ENCODE measurements at regions not wholly inside any gene's neighbourhood (a gene's known extent, or its start where the extent isn't known, plus 50 kb on each side); places are given as distances from the start of the nearest gene placed in this dataset.

GRCh38 chr17:13297183-13297582 lies 279.4 kb upstream of the ELAC2 start:
- no peaks in the 10 kb centered on the region for H3K27me3 ChIP-seq (ENCODE audit: low read depth, low read length)
- no peaks in the 10 kb centered on the region for H3K9me3 ChIP-seq (ENCODE audit: control insufficient read depth in 1 of 2, low read length in 2 of 2)
- H3K4me3 ChIP-seq (ENCODE audit: low read depth in 1 of 2, low read length in 2 of 2), result no peak overlapping the region
- no peaks in the 10 kb centered on the region for H3K4me1 ChIP-seq (ENCODE audit: control insufficient read depth in 1 of 2, insufficient read depth in 2 of 2, low read length in 2 of 2)
- no peaks in the 10 kb centered on the region for H3K36me3 ChIP-seq (ENCODE audit: control insufficient read depth in 1 of 2, insufficient read depth in 2 of 2, low read length in 2 of 2)
- no peak overlapping the region for H3K27ac ChIP-seq (ENCODE audit: low read length)

GRCh38 chr17:13293421-13293820 lies 275.6 kb upstream of the ELAC2 start:
- H3K27ac ChIP-seq (ENCODE audit: low read length), result no peak overlapping the region
- H3K36me3 ChIP-seq (ENCODE audit: control insufficient read depth in 1 of 2, insufficient read depth in 2 of 2, low read length in 2 of 2), result no peaks in the 10 kb centered on the region
- no peaks in the 10 kb centered on the region for H3K27me3 ChIP-seq (ENCODE audit: low read depth, low read length)
- no peaks in the 10 kb centered on the region for H3K4me1 ChIP-seq (ENCODE audit: control insufficient read depth in 1 of 2, insufficient read depth in 2 of 2, low read length in 2 of 2)
- no peaks in the 10 kb centered on the region for H3K9me3 ChIP-seq (ENCODE audit: control insufficient read depth in 1 of 2, low read length in 2 of 2)
- H3K4me3 ChIP-seq (ENCODE audit: low read depth in 1 of 2, low read length in 2 of 2), result no peak overlapping the region

- no peaks in the 10 kb centered on the region for H3K27me3 ChIP-seq (ENCODE audit: low read depth, low read length)
- H3K9me3 ChIP-seq (ENCODE audit: control insufficient read depth in 1 of 2, low read length in 2 of 2), result no peaks in the 10 kb centered on the region
- no peak overlapping the region for H3K4me3 ChIP-seq (ENCODE audit: low read depth in 1 of 2, low read length in 2 of 2)
- no peaks in the 10 kb centered on the region for H3K4me1 ChIP-seq (ENCODE audit: control insufficient read depth in 1 of 2, insufficient read depth in 2 of 2, low read length in 2 of 2)
- no peaks in the 10 kb centered on the region for H3K36me3 ChIP-seq (ENCODE audit: control insufficient read depth in 1 of 2, insufficient read depth in 2 of 2, low read length in 2 of 2)
- no peak overlapping the region for H3K27ac ChIP-seq (ENCODE audit: low read length)
Observed at GRCh38 chr17:13292291-13292690, 274.5 kb upstream of the ELAC2 start.

GRCh38 chr17:13288248-13288647 lies 270.4 kb upstream of the ELAC2 start:
- H3K27me3 ChIP-seq (ENCODE audit: low read depth, low read length), result no peaks in the 10 kb centered on the region
- H3K9me3 ChIP-seq (ENCODE audit: control insufficient read depth in 1 of 2, low read length in 2 of 2), result no peaks in the 10 kb centered on the region
- H3K4me3 ChIP-seq (ENCODE audit: low read depth in 1 of 2, low read length in 2 of 2), result no peak overlapping the region
- H3K27ac ChIP-seq (ENCODE audit: low read length), result no peak overlapping the region
- no peaks in the 10 kb centered on the region for H3K4me1 ChIP-seq (ENCODE audit: control insufficient read depth in 1 of 2, insufficient read depth in 2 of 2, low read length in 2 of 2)
- H3K36me3 ChIP-seq (ENCODE audit: control insufficient read depth in 1 of 2, insufficient read depth in 2 of 2, low read length in 2 of 2), result no peaks in the 10 kb centered on the region

- no peaks in the 10 kb centered on the region for H3K4me1 ChIP-seq (ENCODE audit: control insufficient read depth in 1 of 2, insufficient read depth in 2 of 2, low read length in 2 of 2)
- no peak overlapping the region for H3K27ac ChIP-seq (ENCODE audit: low read length)
- H3K36me3 ChIP-seq (ENCODE audit: control insufficient read depth in 1 of 2, insufficient read depth in 2 of 2, low read length in 2 of 2), result no peaks in the 10 kb centered on the region
- H3K4me3 ChIP-seq (ENCODE audit: low read depth in 1 of 2, low read length in 2 of 2), result no peak overlapping the region
- no peaks in the 10 kb centered on the region for H3K27me3 ChIP-seq (ENCODE audit: low read depth, low read length)
- no peaks in the 10 kb centered on the region for H3K9me3 ChIP-seq (ENCODE audit: control insufficient read depth in 1 of 2, low read length in 2 of 2)
Observed at GRCh38 chr17:13287226-13287625, 269.4 kb upstream of the ELAC2 start.

DNA sequence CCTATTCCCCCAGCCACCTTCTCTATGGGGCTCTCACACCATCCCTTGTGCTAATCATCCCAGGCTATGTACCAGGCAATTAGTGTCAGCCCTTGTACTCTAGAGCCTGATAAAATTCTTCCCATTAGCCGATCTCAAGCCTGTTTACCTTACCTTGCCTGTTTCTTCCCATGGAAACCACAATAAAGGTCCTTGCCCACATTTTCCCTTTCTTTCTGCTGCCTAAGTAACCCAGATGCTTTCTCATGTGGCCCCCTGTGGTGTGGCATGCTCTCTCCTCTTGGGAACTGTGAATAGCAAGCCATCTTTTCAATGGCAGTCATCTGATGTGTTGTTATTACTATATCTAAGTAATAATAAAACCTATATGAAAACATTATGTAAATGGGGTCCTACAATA lies 265.8 kb upstream of the ELAC2 start:
- H3K36me3 ChIP-seq (ENCODE audit: control insufficient read depth in 1 of 2, insufficient read depth in 2 of 2, low read length in 2 of 2), result no peaks in the 10 kb centered on the region
- H3K4me3 ChIP-seq (ENCODE audit: low read depth in 1 of 2, low read length in 2 of 2), result no peak overlapping the region
- no peaks in the 10 kb centered on the region for H3K4me1 ChIP-seq (ENCODE audit: control insufficient read depth in 1 of 2, insufficient read depth in 2 of 2, low read length in 2 of 2)
- H3K27me3 ChIP-seq (ENCODE audit: low read depth, low read length), result no peaks in the 10 kb centered on the region
- no peaks in the 10 kb centered on the region for H3K9me3 ChIP-seq (ENCODE audit: control insufficient read depth in 1 of 2, low read length in 2 of 2)
- H3K27ac ChIP-seq (ENCODE audit: low read length), result no peak overlapping the region

GRCh38 chr17:13281626-13282025 lies 263.8 kb upstream of the ELAC2 start:
- no peaks in the 10 kb centered on the region for H3K27me3 ChIP-seq (ENCODE audit: low read depth, low read length)
- H3K27ac ChIP-seq (ENCODE audit: low read length), result no peak overlapping the region
- H3K4me1 ChIP-seq (ENCODE audit: control insufficient read depth in 1 of 2, insufficient read depth in 2 of 2, low read length in 2 of 2), result no peaks in the 10 kb centered on the region
- H3K36me3 ChIP-seq (ENCODE audit: control insufficient read depth in 1 of 2, insufficient read depth in 2 of 2, low read length in 2 of 2), result no peaks in the 10 kb centered on the region
- no peaks in the 10 kb centered on the region for H3K9me3 ChIP-seq (ENCODE audit: control insufficient read depth in 1 of 2, low read length in 2 of 2)
- H3K4me3 ChIP-seq (ENCODE audit: low read depth in 1 of 2, low read length in 2 of 2), result no peak overlapping the region

DNA sequence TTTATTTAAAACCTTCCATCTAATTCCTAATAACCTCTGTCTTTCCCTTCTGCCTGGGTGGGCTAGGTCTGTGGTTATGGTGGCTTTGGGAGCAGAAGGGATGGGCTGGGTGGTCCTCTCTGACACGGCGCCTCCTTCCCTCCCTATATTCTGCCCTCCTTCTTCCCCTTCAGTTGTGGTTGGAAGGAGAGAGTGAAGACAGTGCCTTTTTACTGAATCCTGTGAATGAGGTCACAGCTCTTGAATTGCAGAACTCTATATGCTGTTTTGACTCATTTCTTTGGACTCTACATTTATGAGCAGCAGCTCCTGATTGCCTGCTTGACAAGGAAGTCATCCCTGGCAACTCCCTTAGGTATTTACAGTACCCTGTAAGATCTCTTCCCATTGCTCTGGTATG lies 256.0 kb upstream of the ELAC2 start:
- H3K4me3 ChIP-seq (ENCODE audit: low read depth in 1 of 2, low read length in 2 of 2), result no peak overlapping the region
- no peak overlapping the region for H3K27ac ChIP-seq (ENCODE audit: low read length)
- H3K27me3 ChIP-seq (ENCODE audit: low read depth, low read length), result no peaks in the 10 kb centered on the region
- H3K9me3 ChIP-seq (ENCODE audit: control insufficient read depth in 1 of 2, low read length in 2 of 2), result no peaks in the 10 kb centered on the region
- H3K36me3 ChIP-seq (ENCODE audit: control insufficient read depth in 1 of 2, insufficient read depth in 2 of 2, low read length in 2 of 2), result no peaks in the 10 kb centered on the region
- no peaks in the 10 kb centered on the region for H3K4me1 ChIP-seq (ENCODE audit: control insufficient read depth in 1 of 2, insufficient read depth in 2 of 2, low read length in 2 of 2)

DNA sequence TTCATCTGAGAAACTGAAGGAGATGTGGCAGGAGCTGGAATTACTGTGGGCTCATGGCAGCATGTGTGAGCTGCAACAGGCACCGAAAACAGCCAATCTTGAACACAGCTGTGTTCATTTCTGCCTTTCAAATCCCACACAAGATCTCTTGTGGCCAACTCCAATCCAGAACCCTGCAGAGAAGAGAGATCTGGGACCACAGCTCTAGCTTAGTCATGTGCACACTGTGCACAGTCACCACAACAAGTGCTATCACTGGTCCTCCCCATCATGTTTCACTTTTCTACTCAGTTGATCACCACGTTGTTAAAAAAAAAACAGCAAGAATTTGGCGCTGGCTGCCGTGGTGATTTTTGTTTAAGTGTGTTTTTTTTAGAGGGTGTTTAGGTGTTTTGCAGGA lies 254.5 kb upstream of the ELAC2 start:
- Histone ChIP-seq H3K4me3 (ENCODE audit: low read depth in 1 of 2, low read length in 2 of 2) (no peak overlapping the region), H3K27me3 (ENCODE audit: low read depth, low read length) (no peaks in the 10 kb centered on the region), H3K27ac (ENCODE audit: low read length) (no peak overlapping the region), H3K9me3 (ENCODE audit: control insufficient read depth in 1 of 2, low read length in 2 of 2) (no peaks in the 10 kb centered on the region), H3K4me1 (ENCODE audit: control insufficient read depth in 1 of 2, insufficient read depth in 2 of 2, low read length in 2 of 2) (no peaks in the 10 kb centered on the region), H3K36me3 (ENCODE audit: control insufficient read depth in 1 of 2, insufficient read depth in 2 of 2, low read length in 2 of 2) (no peaks in the 10 kb centered on the region)

- H3K27me3 ChIP-seq (ENCODE audit: low read depth, low read length), result no peaks in the 10 kb centered on the region
Observed at GRCh38 chr17:13268791-13269595, 251.2 kb upstream of the ELAC2 start.

DNA sequence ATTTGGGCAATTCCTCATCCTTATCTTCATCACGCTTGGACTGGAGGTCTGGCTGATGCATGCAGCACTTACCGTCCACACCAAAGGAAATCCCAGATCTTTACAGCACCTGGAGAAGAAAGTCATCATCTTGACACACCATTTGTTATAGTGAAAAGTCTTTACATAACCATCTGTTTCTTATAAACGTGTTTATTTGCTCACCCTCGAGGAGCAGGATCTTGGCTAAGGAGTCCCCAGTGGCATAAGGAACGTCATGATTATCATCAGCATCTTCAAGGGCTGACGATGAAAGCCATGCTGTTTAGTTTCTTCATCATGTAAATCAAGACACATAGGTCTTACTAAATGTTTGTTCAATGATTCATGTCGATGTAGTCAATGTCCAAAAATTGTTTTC lies 248.8 kb upstream of the ELAC2 start:
- H3K4me1 ChIP-seq (ENCODE audit: control insufficient read depth in 1 of 2, insufficient read depth in 2 of 2, low read length in 2 of 2), result no peaks in the 10 kb centered on the region
- H3K27me3 ChIP-seq (ENCODE audit: low read depth, low read length), result no peaks in the 10 kb centered on the region
- H3K9me3 ChIP-seq (ENCODE audit: control insufficient read depth in 1 of 2, low read length in 2 of 2), result no peaks in the 10 kb centered on the region
- H3K4me3 ChIP-seq (ENCODE audit: low read depth in 1 of 2, low read length in 2 of 2), result no peak overlapping the region
- no peaks in the 10 kb centered on the region for H3K36me3 ChIP-seq (ENCODE audit: control insufficient read depth in 1 of 2, insufficient read depth in 2 of 2, low read length in 2 of 2)
- no peak overlapping the region for H3K27ac ChIP-seq (ENCODE audit: low read length)

More at GRCh38 chr17:13268791-13269595, 251.2 kb upstream of the ELAC2 start:
- Histone ChIP-seq H3K4me1 (ENCODE audit: control insufficient read depth in 1 of 2, insufficient read depth in 2 of 2, low read length in 2 of 2) (no peaks in the 10 kb centered on the region), H3K4me3 (ENCODE audit: low read depth in 1 of 2, low read length in 2 of 2) (no peak overlapping the region), H3K27ac (ENCODE audit: low read length) (no peak overlapping the region), H3K36me3 (ENCODE audit: control insufficient read depth in 1 of 2, insufficient read depth in 2 of 2, low read length in 2 of 2) (no peaks in the 10 kb centered on the region), H3K9me3 (ENCODE audit: control insufficient read depth in 1 of 2, low read length in 2 of 2) (no peaks in the 10 kb centered on the region)

DNA sequence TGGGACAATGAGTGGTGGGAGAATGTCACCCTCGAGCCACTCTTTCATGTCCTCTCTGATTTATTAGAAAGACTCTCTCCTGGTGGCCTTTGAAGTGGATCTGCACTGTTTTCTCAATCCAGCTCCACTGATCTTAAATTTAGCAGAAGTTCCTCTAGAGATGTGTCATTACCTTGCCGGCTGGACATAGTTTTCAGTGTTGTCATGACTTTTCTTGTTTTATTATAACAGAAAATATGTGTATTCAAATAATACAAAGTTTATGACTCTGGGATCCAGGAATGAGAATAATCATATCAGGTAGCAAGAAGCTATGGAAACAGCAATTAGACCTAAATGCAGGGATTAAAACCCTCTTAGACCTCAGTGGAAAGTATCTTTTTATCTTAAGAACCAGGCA lies 247.5 kb upstream of the ELAC2 start:
- Histone ChIP-seq H3K36me3 (ENCODE audit: control insufficient read depth in 1 of 2, insufficient read depth in 2 of 2, low read length in 2 of 2) (no peaks in the 10 kb centered on the region), H3K4me3 (ENCODE audit: low read depth in 1 of 2, low read length in 2 of 2) (no peak overlapping the region), H3K9me3 (ENCODE audit: control insufficient read depth in 1 of 2, low read length in 2 of 2) (no peaks in the 10 kb centered on the region), H3K27ac (ENCODE audit: low read length) (no peak overlapping the region), H3K27me3 (ENCODE audit: low read depth, low read length) (no peaks in the 10 kb centered on the region), H3K4me1 (ENCODE audit: control insufficient read depth in 1 of 2, insufficient read depth in 2 of 2, low read length in 2 of 2) (no peaks in the 10 kb centered on the region)

Measured in muscle layer of duodenum (tissue), 2 donors.